MCF 10A (cell line): ENCODE measurements at regions not wholly inside any gene's neighbourhood (a gene's known extent, or its start where the extent isn't known, plus 50 kb on each side); places are given as distances from the start of the nearest gene placed in this dataset.
"Not testable (repeated sequence)": the region's sequence is repeated elsewhere in the genome, so short reads cannot be mapped to it uniquely, and the experiment has no call there.

Experiments used
- BruUV-seq: library from RNA; stranded (reverse); fragments of 400-500 nt; replicated peaks from 2 replicates; lab custom pipeline; 2021; lab: Mats Ljungman, UMichigan
- CTCF ChIA-PET: fragments of 300-600 bp; sonication (Branson Sonifier 250); formaldehyde crosslinking; extraction: SDS; loops from one replicate; lab custom pipeline; 2021; ENCODE audit warnings: antibody characterized with exemption, inconsistent platforms; lab: Yijun Ruan, JAX
- POLR2A ChIA-PET: fragments of 300-600, 350-650 bp; sonication (Branson Sonifier 250); formaldehyde crosslinking; extraction: SDS; loops from one replicate; lab custom pipeline; 2020; ENCODE audit warnings: antibody characterized with exemption, inconsistent platforms; lab: Yijun Ruan, JAX
- DNase-seq: peaks from one replicate; pipeline ENCODE4 v3.0.0-alpha.2; 2018; ENCODE audit not compliant: unreplicated experiment
- H3K27ac Mint-ChIP-seq: one replicate; pipeline ENCODE4 v1.8.0; 2022; ENCODE audit warnings: mild to moderate bottlenecking, low read depth, mixed read lengths; ENCODE audit not compliant: unreplicated experiment
- H3K27me3 Mint-ChIP-seq: one replicate; pipeline ENCODE4 v1.8.0; 2022; ENCODE audit warnings: mixed read lengths; ENCODE audit not compliant: insufficient read depth, unreplicated experiment
- H3K36me3 Mint-ChIP-seq: one replicate; pipeline ENCODE4 v1.8.0; 2022; ENCODE audit warnings: mild to moderate bottlenecking, moderate library complexity, mixed read lengths; ENCODE audit not compliant: insufficient read depth, unreplicated experiment
- H3K4me1 Mint-ChIP-seq: one replicate; pipeline ENCODE4 v1.8.0; 2022; ENCODE audit warnings: mixed read lengths; ENCODE audit not compliant: insufficient read depth, unreplicated experiment
- H3K4me3 Mint-ChIP-seq: one replicate; pipeline ENCODE4 v1.8.0; 2022; ENCODE audit warnings: mild to moderate bottlenecking, moderate library complexity, mixed read lengths; ENCODE audit not compliant: unreplicated experiment
- H3K9me3 Mint-ChIP-seq: one replicate; pipeline ENCODE4 v1.8.0; 2022; ENCODE audit warnings: mixed read lengths; ENCODE audit not compliant: unreplicated experiment
- intact Hi-C: fragments of 100-400 bp; cut with micrococcal nuclease; formaldehyde crosslinking; loops from 2 replicates; pipeline ENCODE4 v1.14.1; 2022
- TF ChIP-seq, protein P1 (sequence below): fragments of 200-600 bp; IDR thresholded peaks from one replicate; pipeline ENCODE4 v1.8.0; 2022; ENCODE audit warnings: antibody characterized with exemption, mild to moderate bottlenecking; ENCODE audit not compliant: unreplicated experiment

DNA sequence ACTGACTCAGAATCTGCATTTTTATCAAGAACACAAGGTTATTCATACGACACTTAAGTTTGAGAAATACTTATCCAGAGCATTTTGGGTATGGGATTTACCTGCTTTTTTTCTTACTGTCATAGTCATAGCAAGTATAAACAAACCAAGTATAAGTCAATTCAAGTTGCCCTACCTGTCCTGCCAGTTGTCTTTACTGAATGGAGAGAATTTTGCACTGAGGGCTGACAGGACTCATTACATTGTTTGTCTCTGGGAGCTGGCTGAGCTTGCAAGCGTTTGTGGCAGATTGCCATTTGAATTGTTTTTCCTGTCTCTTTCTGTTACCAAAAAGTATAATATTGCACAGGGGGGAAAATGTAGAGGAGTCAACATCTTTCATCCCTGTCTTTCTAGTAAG, 278.9 kb upstream of the MAGEC2 start:
- H3K36me3 Mint-ChIP-seq, result no peaks in the 10 kb centered on the region
- TF ChIP-seq, protein P1, sequence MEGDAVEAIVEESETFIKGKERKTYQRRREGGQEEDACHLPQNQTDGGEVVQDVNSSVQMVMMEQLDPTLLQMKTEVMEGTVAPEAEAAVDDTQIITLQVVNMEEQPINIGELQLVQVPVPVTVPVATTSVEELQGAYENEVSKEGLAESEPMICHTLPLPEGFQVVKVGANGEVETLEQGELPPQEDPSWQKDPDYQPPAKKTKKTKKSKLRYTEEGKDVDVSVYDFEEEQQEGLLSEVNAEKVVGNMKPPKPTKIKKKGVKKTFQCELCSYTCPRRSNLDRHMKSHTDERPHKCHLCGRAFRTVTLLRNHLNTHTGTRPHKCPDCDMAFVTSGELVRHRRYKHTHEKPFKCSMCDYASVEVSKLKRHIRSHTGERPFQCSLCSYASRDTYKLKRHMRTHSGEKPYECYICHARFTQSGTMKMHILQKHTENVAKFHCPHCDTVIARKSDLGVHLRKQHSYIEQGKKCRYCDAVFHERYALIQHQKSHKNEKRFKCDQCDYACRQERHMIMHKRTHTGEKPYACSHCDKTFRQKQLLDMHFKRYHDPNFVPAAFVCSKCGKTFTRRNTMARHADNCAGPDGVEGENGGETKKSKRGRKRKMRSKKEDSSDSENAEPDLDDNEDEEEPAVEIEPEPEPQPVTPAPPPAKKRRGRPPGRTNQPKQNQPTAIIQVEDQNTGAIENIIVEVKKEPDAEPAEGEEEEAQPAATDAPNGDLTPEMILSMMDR, result no peak
- ChIA-PET POLR2A (no interaction called here), CTCF (no interaction called here)
- H3K27ac Mint-ChIP-seq, result no peak overlapping the region
- intact Hi-C loops, result no loop called here
- no peaks in the 10 kb centered on the region for H3K9me3 Mint-ChIP-seq
- no peak overlapping the region for H3K4me3 Mint-ChIP-seq
- H3K27me3 Mint-ChIP-seq, result no peaks in the 10 kb centered on the region
- no TSS peak for BruUV-seq
- DNase-seq, result no peak
- no peaks in the 10 kb centered on the region for H3K4me1 Mint-ChIP-seq

DNA sequence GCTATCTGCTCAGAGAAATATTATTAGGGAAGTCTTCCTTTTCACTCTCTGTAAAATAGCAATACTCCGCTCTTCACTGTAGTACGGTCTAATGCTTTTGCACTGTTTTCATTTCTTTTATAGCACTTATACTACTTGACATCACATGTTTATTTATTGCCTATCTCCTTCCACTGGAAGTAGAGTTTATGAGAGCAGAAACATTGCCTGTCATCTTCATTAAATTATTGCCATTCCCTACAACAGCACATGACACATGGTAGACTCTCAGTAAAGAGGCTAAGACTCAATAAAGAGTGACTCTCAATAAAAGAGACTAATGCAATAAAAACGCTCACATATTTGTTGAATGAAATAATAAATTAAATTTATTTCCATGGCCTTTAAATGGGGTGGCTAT, 241.3 kb upstream of the MAGEC2 start:
- Mint-ChIP-seq H3K36me3 (no peaks in the 10 kb centered on the region), H3K4me3 (no peak overlapping the region), H3K27ac (no peak overlapping the region), H3K9me3 (peaks cover 12% of the 10 kb centered on the region), H3K4me1 (no peaks in the 10 kb centered on the region), H3K27me3 (no peaks in the 10 kb centered on the region)
- BruUV-seq, result no TSS peak
- POLR2A ChIA-PET, result no interaction called here
- DNase-seq, result no peak
- CTCF ChIA-PET, result interaction anchor here (0.5 kb wide), 1 partner anchor 930 kb away, joined by 3 read pairs; no protein-coding TSS in a partner anchor
- intact Hi-C loops, result no loop called here
- TF ChIP-seq, protein P1, result no peak

DNA sequence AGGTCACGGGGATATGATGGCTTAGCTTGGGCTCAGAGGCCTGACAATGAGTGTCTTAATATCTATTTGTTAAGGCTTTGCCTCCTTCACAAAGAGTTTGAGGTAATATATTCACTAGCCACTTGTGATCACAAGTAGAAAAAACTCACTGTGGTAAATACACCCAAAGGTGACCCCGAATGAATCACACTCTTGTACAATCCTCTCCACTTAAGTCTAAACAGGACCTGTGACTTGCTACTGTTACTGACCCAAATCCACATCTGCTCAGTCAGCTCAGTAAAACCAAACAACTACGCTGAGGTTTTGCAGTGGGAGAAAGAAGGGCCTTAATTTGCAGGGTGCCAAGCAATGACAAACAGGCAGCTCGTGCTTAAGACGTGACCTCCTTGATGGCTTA, 223.8 kb upstream of the MAGEC2 start:
- Mint-ChIP-seq H3K4me1 (no peaks in the 10 kb centered on the region), H3K9me3 (peaks cover 5% of the 10 kb centered on the region), H3K27me3 (no peaks in the 10 kb centered on the region), H3K4me3 (no peak overlapping the region), H3K27ac (no peak overlapping the region), H3K36me3 (no peaks in the 10 kb centered on the region)
- ChIA-PET CTCF (no interaction called here), POLR2A (no interaction called here)
- no TSS peak for BruUV-seq
- DNase-seq, result no peak
- intact Hi-C loops, result no loop called here
- TF ChIP-seq, protein P1, result no peak

DNA sequence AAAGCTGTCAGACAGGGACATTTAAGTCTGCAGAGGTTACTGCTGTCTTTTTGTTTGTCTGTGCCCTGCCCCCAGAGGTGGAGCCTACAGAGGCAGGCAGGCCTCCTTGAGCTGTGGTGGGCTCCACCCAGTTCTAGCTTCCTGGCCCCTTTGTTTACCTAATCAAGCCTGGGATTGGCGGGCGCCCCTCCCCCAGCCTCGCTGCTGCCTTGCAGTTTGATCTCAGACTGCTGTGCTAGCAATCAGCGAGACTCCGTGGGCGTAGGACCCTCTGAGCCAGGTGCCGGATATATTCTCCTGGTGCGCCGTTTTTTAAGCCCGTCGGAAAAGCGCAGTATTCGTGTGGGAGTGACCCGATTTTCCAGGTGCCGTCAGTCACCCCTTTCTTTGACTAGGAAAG, 185.9 kb upstream of the MAGEC2 start:
- intact Hi-C loops, H3K4me3 Mint-ChIP-seq, H3K4me1 Mint-ChIP-seq, BruUV-seq, H3K9me3 Mint-ChIP-seq, DNase-seq, POLR2A ChIA-PET, H3K36me3 Mint-ChIP-seq, H3K27ac Mint-ChIP-seq, H3K27me3 Mint-ChIP-seq, CTCF ChIA-PET: not testable (repeated sequence)

DNA sequence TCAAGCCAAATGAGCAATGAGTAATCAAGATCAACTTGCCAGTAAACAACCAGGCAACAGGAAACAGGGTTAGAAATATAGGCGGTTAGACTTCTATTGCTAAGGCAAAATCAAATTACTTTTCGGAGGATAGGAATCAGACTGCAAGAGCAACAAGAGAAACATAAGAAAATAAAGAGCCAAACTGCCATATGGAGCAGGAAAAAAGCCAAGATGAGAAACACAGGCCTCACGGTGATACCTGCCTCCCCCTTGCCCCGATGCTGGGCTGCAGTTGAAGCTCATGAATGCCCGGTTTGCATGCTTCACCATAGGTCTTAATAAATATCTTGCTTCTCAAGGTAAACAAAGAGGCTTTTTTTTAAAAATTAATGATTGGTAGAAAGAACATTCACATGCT, 158.4 kb upstream of the MAGEC2 start:
- no peak for DNase-seq
- ChIA-PET CTCF (no interaction called here), POLR2A (no interaction called here)
- H3K27ac Mint-ChIP-seq, result no peak overlapping the region
- no peaks in the 10 kb centered on the region for H3K4me1 Mint-ChIP-seq
- TF ChIP-seq, protein P1, result no peak
- no peaks in the 10 kb centered on the region for H3K36me3 Mint-ChIP-seq
- no peak overlapping the region for H3K4me3 Mint-ChIP-seq
- no peaks in the 10 kb centered on the region for H3K27me3 Mint-ChIP-seq
- BruUV-seq, result no TSS peak
- intact Hi-C loops, result no loop called here
- no peaks in the 10 kb centered on the region for H3K9me3 Mint-ChIP-seq
